ENCODE measurements at regions not wholly inside any gene's neighbourhood (a gene's known extent, or its start where the extent isn't known, plus 50 kb on each side); places are given as distances from the start of the nearest gene placed in this dataset.

GRCh38 chr3:117531078-117531767 is 821.6 kb downstream of the TUSC7 start:
- no peak for DNase-seq (ENCODE audit: low read depth)
- TF ChIP-seq, protein P1, sequence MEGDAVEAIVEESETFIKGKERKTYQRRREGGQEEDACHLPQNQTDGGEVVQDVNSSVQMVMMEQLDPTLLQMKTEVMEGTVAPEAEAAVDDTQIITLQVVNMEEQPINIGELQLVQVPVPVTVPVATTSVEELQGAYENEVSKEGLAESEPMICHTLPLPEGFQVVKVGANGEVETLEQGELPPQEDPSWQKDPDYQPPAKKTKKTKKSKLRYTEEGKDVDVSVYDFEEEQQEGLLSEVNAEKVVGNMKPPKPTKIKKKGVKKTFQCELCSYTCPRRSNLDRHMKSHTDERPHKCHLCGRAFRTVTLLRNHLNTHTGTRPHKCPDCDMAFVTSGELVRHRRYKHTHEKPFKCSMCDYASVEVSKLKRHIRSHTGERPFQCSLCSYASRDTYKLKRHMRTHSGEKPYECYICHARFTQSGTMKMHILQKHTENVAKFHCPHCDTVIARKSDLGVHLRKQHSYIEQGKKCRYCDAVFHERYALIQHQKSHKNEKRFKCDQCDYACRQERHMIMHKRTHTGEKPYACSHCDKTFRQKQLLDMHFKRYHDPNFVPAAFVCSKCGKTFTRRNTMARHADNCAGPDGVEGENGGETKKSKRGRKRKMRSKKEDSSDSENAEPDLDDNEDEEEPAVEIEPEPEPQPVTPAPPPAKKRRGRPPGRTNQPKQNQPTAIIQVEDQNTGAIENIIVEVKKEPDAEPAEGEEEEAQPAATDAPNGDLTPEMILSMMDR (IDR thresholded peaks at IDR 0.05; ENCODE audit: insufficient read depth, low read depth, low read length): no peak

GRCh38 chr3:117532268-117532667 is 822.7 kb downstream of the TUSC7 start:
- no peak for DNase-seq (ENCODE audit: low read depth)
- H3K4me3 ChIP-seq (ENCODE audit: low read depth, low read length): no peak overlapping the region
- TF ChIP-seq, protein P1 (IDR thresholded peaks at IDR 0.05; ENCODE audit: insufficient read depth, low read depth, low read length): no peak

More at GRCh38 chr3:117531078-117531767, 821.6 kb downstream of the TUSC7 start:
- no peak overlapping the region for H3K4me3 ChIP-seq (ENCODE audit: low read depth, low read length)

DNA sequence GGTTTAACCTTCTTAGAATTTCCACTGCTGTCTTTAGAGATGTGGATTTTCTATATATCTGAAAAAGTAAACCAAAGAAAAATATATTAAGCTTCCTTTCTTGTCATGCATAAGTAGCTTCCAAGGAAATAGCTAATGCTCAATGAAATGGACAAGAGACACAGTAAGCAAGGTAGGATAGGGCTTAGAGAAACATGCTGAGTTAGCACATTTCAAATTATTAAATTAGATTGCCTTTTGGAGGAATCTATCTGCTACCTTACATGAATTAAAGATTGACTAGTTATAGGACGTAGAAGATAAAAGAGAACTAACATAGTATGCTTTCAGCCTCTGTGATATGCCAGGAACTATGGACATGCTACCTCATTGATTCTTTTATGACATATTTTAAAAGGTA is 824.6 kb downstream of the TUSC7 start:
- DNase-seq (ENCODE audit: low read depth): no peak
- TF ChIP-seq, protein P1 (IDR thresholded peaks at IDR 0.05; ENCODE audit: insufficient read depth, low read depth, low read length): no peak
- no peak overlapping the region for H3K4me3 ChIP-seq (ENCODE audit: low read depth, low read length)

GRCh38 chr3:117536006-117536405 is 826.4 kb downstream of the TUSC7 start:
- H3K4me3 ChIP-seq (ENCODE audit: low read depth, low read length): no peak overlapping the region
- TF ChIP-seq, protein P1 (IDR thresholded peaks at IDR 0.05; ENCODE audit: insufficient read depth, low read depth, low read length): no peak
- no peak for DNase-seq (ENCODE audit: low read depth)

GRCh38 chr3:117537949-117538348 is 828.4 kb downstream of the TUSC7 start:
- no peak for DNase-seq (ENCODE audit: low read depth)
- TF ChIP-seq, protein P1 (IDR thresholded peaks at IDR 0.05; ENCODE audit: insufficient read depth, low read depth, low read length): no peak
- H3K4me3 ChIP-seq (ENCODE audit: low read depth, low read length): no peak overlapping the region

DNA sequence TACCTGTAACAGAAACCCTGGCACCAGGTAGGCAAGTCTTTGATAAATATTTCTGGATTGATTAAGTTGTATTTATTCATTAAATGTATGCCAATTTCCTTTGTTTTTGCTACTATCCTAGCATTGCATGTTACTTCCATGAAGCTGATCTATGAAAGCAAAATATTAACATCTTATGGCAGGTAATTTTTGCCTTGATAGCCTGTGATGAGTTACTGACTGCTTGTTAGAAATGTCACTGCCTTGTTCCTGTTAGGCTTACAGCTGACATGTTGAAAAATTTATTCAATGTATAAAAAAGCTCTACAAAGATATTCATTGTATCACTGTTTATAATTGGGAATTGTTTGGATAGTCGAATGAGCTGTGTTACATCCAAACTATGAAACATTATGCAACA is 830.1 kb downstream of the TUSC7 start:
- no peak overlapping the region for H3K4me3 ChIP-seq (ENCODE audit: low read depth, low read length)
- TF ChIP-seq, protein P1 (IDR thresholded peaks at IDR 0.05; ENCODE audit: insufficient read depth, low read depth, low read length): no peak
- DNase-seq (ENCODE audit: low read depth): no peak

DNA sequence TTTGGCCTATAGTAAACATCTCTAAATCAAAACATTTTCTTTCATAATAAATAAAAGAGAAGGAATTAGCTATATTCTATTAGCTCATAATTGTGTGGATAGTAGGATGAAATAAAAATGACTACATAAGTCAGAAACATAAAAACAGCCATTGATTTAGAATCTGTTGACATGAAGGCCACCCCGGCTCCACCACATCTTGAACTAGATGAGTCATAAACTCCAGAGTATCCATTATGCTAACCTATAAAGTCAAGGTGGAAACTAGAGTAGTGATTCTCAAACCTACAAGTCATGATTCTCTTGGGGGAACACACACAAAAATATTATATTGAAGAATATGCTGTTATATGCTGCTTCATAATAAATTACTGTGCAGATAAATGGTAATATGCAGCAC is 831.0 kb downstream of the TUSC7 start:
- no peak for DNase-seq (ENCODE audit: low read depth)
- H3K4me3 ChIP-seq (ENCODE audit: low read depth, low read length): no peak overlapping the region
- TF ChIP-seq, protein P1 (IDR thresholded peaks at IDR 0.05; ENCODE audit: insufficient read depth, low read depth, low read length): no peak
